ENCODE measurements at regions not wholly inside any gene's neighbourhood (a gene's known extent, or its start where the extent isn't known, plus 50 kb on each side); places are given as distances from the start of the nearest gene placed in this dataset.

- TF ChIP-seq GATA2 (IDR thresholded peaks at IDR 0.05; ENCODE audit: low read depth, low read length) (no peak), GATA3 (IDR thresholded peaks at IDR 0.05; ENCODE audit: low read depth, low read length) (no peak)
Measured at GRCh38 chr7:45986355-45987298, 65.6 kb upstream of the IGFBP3 start.

GRCh38 chr7:45985902-45986301 lies 64.8 kb upstream of the IGFBP3 start:
- TF ChIP-seq GATA2 (IDR thresholded peaks at IDR 0.05; ENCODE audit: low read depth, low read length) (no peak), GATA3 (IDR thresholded peaks at IDR 0.05; ENCODE audit: low read depth, low read length) (no peak)

GRCh38 chr7:45984386-45985295 lies 63.6 kb upstream of the IGFBP3 start:
- TF ChIP-seq GATA2 (IDR thresholded peaks at IDR 0.05; ENCODE audit: low read depth, low read length) = no peak
- no peak for TF ChIP-seq GATA3 (IDR thresholded peaks at IDR 0.05; ENCODE audit: low read depth, low read length)

- TF ChIP-seq GATA2 (IDR thresholded peaks at IDR 0.05; ENCODE audit: low read depth, low read length) (no peak), GATA3 (IDR thresholded peaks at IDR 0.05; ENCODE audit: low read depth, low read length) (no peak)
Measured at GRCh38 chr7:45983720-45984255, 62.7 kb upstream of the IGFBP3 start.

- peak; percentile 84 for TF ChIP-seq GATA3 (IDR thresholded peaks at IDR 0.05; ENCODE audit: low read depth, low read length)
- peak; percentile 90 for TF ChIP-seq GATA2 (IDR thresholded peaks at IDR 0.05; ENCODE audit: low read depth, low read length)
Measured at GRCh38 chr7:45982907-45983719, 62.0 kb upstream of the IGFBP3 start.

GRCh38 chr7:45982132-45982531 lies 61.1 kb upstream of the IGFBP3 start:
- TF ChIP-seq GATA3 (IDR thresholded peaks at IDR 0.05; ENCODE audit: low read depth, low read length) (no peak), GATA2 (IDR thresholded peaks at IDR 0.05; ENCODE audit: low read depth, low read length) (no peak)

GRCh38 chr7:45980973-45981372 lies 59.9 kb upstream of the IGFBP3 start:
- no peak for TF ChIP-seq GATA2 (IDR thresholded peaks at IDR 0.05; ENCODE audit: low read depth, low read length)
- TF ChIP-seq GATA3 (IDR thresholded peaks at IDR 0.05; ENCODE audit: low read depth, low read length) = no peak

GRCh38 chr7:45980181-45980905 lies 59.3 kb upstream of the IGFBP3 start:
- TF ChIP-seq GATA2 (IDR thresholded peaks at IDR 0.05; ENCODE audit: low read depth, low read length) (no peak), GATA3 (IDR thresholded peaks at IDR 0.05; ENCODE audit: low read depth, low read length) (no peak)

- TF ChIP-seq GATA3 (IDR thresholded peaks at IDR 0.05; ENCODE audit: low read depth, low read length) = no peak
- TF ChIP-seq GATA2 (IDR thresholded peaks at IDR 0.05; ENCODE audit: low read depth, low read length) = no peak
Measured at GRCh38 chr7:45979275-45980180, 58.5 kb upstream of the IGFBP3 start.

GRCh38 chr7:45978731-45979211 lies 57.7 kb upstream of the IGFBP3 start:
- TF ChIP-seq GATA2 (IDR thresholded peaks at IDR 0.05; ENCODE audit: low read depth, low read length) = no peak
- no peak for TF ChIP-seq GATA3 (IDR thresholded peaks at IDR 0.05; ENCODE audit: low read depth, low read length)

GRCh38 chr7:45978010-45978681 lies 57.1 kb upstream of the IGFBP3 start:
- no peak for TF ChIP-seq GATA2 (IDR thresholded peaks at IDR 0.05; ENCODE audit: low read depth, low read length)
- no peak for TF ChIP-seq GATA3 (IDR thresholded peaks at IDR 0.05; ENCODE audit: low read depth, low read length)

All from SH-SY5Y (cell line).